GM10266 (cell line): ENCODE measurements at regions not wholly inside any gene's neighbourhood (a gene's known extent, or its start where the extent isn't known, plus 50 kb on each side); places are given as distances from the start of the nearest gene placed in this dataset.

Experiments used
- DNase-seq: peaks from one replicate; pipeline ENCODE4 v3.0.0; 2012; ENCODE audit errors: extremely low spot score
- CTCF ChIP-seq: IDR thresholded peaks from 2 replicates; pipeline ENCODE4 v1.5.1; 2012; ENCODE audit warnings: mild to moderate bottlenecking, low read depth; ENCODE audit not compliant: control insufficient read depth, insufficient read depth; ENCODE audit errors: missing control alignments

GRCh38 chr2:67986258-67986657 is 76.5 kb downstream of the C1D start:
- DNase-seq: no peak
- TF ChIP-seq CTCF: no peak
